OCI-LY3 (cell line): ENCODE measurements at regions not wholly inside any gene's neighbourhood (a gene's known extent, or its start where the extent isn't known, plus 50 kb on each side); places are given as distances from the start of the nearest gene placed in this dataset.
A peak's percentile ranks its signal among the peaks of the same experiment; 100 is the strongest.
"Not testable (repeated sequence)": the region's sequence is repeated elsewhere in the genome, so short reads cannot be mapped to it uniquely, and the experiment has no call there.

ENCODE experiments used
- H2AFZ ChIP-seq: fragments of 200-600, 300-600 bp; shearing (Covaris generic); 2 replicates; pipeline ENCODE4 v1.6.0; 2014; ENCODE audit warnings: antibody characterized with exemption, low read depth, low read length
- H3K27ac ChIP-seq: fragments of 200-600, 300-600 bp; sonication (generic); 2 replicates; pipeline ENCODE4 v1.5.1; 2014; ENCODE audit warnings: mild to moderate bottlenecking, low read length, moderate library complexity, mixed read lengths
- H3K27me3 ChIP-seq: fragments of 200-600, 300-600 bp; sonication (generic); 2 replicates; pipeline ENCODE4 v1.6.1; 2014; ENCODE audit warnings: low read depth, low read length, mixed read lengths
- H3K36me3 ChIP-seq: fragments of 200-600, 300-600 bp; sonication (generic); replicated peaks from 2 replicates; pipeline ENCODE3; 2014; ENCODE audit warnings: low read depth, low read length, mixed read lengths
- H3K4me1 ChIP-seq: fragments of 300-600, 200-600 bp; sonication (generic); 2 replicates; pipeline ENCODE4 v1.6.1; 2014; ENCODE audit warnings: low read length, mixed read lengths
- H3K4me2 ChIP-seq: fragments of 200-600, 300-600 bp; sonication (generic); 2 replicates; pipeline ENCODE4 v1.6.1; 2014; ENCODE audit warnings: low read length, mixed read lengths
- H3K4me3 ChIP-seq: fragments of 300-600, 200-600 bp; sonication (generic); 2 replicates; pipeline ENCODE4 v1.5.1; 2014; ENCODE audit warnings: antibody characterized with exemption, mild to moderate bottlenecking, low read length, moderate library complexity
- H3K79me2 ChIP-seq: fragments of 300-600, 200-600 bp; shearing (Covaris generic); 2 replicates; pipeline ENCODE4 v1.6.1; 2014; ENCODE audit warnings: mild to moderate bottlenecking, low read length, mixed read lengths
- H3K9ac ChIP-seq: fragments of 300-600, 200-600 bp; shearing (Covaris generic); 2 replicates; pipeline ENCODE4 v1.6.0; 2014; ENCODE audit warnings: mild to moderate bottlenecking, low read length, moderate library complexity
- H3K9me3 ChIP-seq: fragments of 200-600, 300-600 bp; shearing (Covaris generic); 2 replicates; pipeline ENCODE4 v1.6.1; 2014; ENCODE audit warnings: low read length, mixed read lengths; ENCODE audit not compliant: insufficient read depth
- H4K20me1 ChIP-seq: fragments of 200-600, 300-600 bp; sonication (generic); 2 replicates; pipeline ENCODE4 v1.6.1; 2016; ENCODE audit warnings: low read length, mixed read lengths; ENCODE audit not compliant: insufficient read depth
- EZH2phosphoT487 ChIP-seq: fragments of 200-600 bp; shearing (Covaris generic); IDR thresholded peaks from 2 replicates; pipeline ENCODE4 v1.6.1; 2018; ENCODE audit warnings: antibody characterized with exemption, mixed run types, low read depth
- TF ChIP-seq, protein P1 (sequence below): fragments of 200-600, 300-600 bp; sonication (generic); IDR thresholded peaks from 2 replicates; pipeline ENCODE4 v1.5.1; 2014; ENCODE audit warnings: antibody characterized with exemption, low read length, low read depth

DNA sequence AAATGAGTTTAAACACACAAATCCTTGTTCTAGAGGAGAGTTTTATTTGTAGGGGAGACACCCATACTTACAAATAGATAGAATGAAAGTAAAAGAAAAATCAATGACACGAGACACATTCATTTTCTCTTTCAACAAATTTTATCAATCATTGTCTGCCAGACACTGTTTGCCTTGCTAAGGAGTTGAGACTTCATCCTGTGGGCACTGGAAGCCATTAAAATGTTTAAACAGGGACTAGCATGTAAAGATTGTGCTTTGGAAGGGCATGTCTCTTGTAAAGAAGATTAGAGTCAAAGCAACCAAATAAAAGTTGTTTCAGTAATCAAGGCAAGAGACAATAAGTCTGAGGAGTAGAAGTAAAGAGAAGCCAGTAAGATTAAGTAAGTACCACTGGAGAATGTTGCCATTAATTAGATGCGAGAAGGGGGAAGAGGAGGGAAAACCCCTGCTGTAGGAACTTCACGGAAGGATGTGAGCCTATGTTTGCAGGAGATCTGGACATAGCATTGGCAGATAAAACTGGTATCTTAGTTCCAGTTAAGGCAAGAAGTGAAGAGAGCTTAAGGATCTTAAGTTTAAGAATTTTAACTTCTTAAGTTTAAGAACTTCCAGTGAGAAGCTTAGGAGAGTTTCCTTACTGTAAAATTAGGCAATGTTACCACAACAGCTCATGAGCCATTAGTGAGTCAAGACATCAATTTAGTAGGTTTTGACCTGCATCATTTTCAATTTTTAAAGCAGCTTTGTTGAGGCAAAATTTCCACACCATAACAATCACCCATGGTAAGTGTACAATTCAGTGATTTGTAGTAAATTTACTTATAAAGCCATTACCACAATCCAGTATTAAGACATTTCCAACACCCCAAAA lies 117.0 kb upstream of the UST start:
- no peak for TF ChIP-seq EZH2phosphoT487
- TF ChIP-seq, protein P1, sequence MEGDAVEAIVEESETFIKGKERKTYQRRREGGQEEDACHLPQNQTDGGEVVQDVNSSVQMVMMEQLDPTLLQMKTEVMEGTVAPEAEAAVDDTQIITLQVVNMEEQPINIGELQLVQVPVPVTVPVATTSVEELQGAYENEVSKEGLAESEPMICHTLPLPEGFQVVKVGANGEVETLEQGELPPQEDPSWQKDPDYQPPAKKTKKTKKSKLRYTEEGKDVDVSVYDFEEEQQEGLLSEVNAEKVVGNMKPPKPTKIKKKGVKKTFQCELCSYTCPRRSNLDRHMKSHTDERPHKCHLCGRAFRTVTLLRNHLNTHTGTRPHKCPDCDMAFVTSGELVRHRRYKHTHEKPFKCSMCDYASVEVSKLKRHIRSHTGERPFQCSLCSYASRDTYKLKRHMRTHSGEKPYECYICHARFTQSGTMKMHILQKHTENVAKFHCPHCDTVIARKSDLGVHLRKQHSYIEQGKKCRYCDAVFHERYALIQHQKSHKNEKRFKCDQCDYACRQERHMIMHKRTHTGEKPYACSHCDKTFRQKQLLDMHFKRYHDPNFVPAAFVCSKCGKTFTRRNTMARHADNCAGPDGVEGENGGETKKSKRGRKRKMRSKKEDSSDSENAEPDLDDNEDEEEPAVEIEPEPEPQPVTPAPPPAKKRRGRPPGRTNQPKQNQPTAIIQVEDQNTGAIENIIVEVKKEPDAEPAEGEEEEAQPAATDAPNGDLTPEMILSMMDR = no peak
- peak overlapping the region; percentile 73 for H3K4me2 ChIP-seq
- H3K4me3 ChIP-seq = peak overlapping the region; percentile 37
- no peaks in the 10 kb centered on the region for H3K27me3 ChIP-seq
- H3K27ac ChIP-seq = peak overlapping the region; percentile 30; the same call in 1 of the 2 replicates
- no peaks in the 10 kb centered on the region for H4K20me1 ChIP-seq
- no peaks in the 10 kb centered on the region for H3K79me2 ChIP-seq
- peaks cover 29% of the 10 kb centered on the region for H3K4me1 ChIP-seq
- H3K9me3 ChIP-seq = no peaks in the 10 kb centered on the region
- H2AFZ ChIP-seq = no peak overlapping the region
- peak overlapping the region; percentile 12; the same call in 1 of the 2 replicates for H3K9ac ChIP-seq
- no peaks in the 10 kb centered on the region for H3K36me3 ChIP-seq

DNA sequence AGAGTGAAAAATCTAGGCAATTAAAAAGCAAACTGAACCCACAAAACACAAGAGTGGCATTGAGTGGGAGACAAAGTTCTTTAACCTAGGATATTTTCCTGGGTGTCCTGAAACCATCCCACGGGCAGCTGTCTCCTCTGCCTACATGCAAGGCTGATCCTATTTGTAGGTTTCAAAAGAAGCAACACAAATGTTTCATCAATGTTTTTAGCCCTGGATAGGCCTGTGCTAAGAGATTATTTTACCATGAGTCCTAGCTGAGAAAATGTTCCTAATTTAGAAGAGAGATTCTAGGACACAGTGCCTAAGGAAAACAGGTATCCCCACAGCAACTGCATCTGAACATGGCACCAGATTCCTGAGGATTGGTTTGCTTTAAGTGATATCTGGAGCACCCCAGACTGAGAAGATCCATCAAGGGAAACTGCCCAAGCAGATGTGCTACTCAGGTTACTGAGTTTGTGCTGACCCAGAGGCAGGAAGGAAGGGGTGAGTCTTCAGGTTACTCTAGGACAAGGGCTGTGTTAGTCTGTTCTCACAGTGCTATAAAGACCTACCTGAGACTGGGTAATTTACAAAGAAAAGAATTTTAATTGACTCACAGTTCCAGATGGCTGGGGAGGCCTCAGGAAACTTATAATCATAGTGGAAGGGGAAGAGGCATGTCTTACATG lies 111.6 kb upstream of the UST start:
- no peaks in the 10 kb centered on the region for H3K9me3 ChIP-seq

DNA sequence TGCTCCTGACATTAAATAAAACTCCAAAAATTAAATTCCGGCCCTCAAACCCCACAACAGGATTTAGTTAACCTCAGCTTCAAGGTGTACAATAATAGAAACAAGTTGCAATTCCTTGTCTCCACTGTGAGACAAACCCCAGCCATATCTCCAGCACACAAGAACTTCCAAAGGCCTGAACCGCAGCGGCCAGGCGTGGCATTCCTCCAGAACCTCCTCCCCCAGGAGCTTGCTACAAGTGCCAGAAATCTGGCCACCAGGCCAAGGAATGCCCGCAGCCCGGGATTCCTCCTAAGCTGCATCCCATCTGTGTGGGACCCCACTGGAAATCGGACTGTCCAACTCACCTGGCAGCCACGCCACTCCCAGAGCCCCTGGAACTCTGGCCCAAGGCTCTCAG lies 105.0 kb upstream of the UST start:
- H3K9me3 ChIP-seq, H3K4me1 ChIP-seq, H3K4me2 ChIP-seq, H3K79me2 ChIP-seq, H3K36me3 ChIP-seq, H3K4me3 ChIP-seq, H3K9ac ChIP-seq, H3K27ac ChIP-seq, H3K27me3 ChIP-seq, H2AFZ ChIP-seq, H4K20me1 ChIP-seq: not testable (repeated sequence)

More for the DNA sequence above, 111.6 kb upstream of the UST start:
- Histone ChIP-seq H3K4me2 (no peak overlapping the region), H3K4me1 (peaks cover 14% of the 10 kb centered on the region), H3K4me3 (no peak overlapping the region), H3K79me2 (no peaks in the 10 kb centered on the region), H3K27me3 (no peaks in the 10 kb centered on the region), H3K9ac (no peak overlapping the region), H2AFZ (no peak overlapping the region), H3K36me3 (no peaks in the 10 kb centered on the region), H4K20me1 (no peaks in the 10 kb centered on the region), H3K27ac (no peak overlapping the region)
- TF ChIP-seq, protein P1 = no peak
- TF ChIP-seq EZH2phosphoT487 = no peak

DNA sequence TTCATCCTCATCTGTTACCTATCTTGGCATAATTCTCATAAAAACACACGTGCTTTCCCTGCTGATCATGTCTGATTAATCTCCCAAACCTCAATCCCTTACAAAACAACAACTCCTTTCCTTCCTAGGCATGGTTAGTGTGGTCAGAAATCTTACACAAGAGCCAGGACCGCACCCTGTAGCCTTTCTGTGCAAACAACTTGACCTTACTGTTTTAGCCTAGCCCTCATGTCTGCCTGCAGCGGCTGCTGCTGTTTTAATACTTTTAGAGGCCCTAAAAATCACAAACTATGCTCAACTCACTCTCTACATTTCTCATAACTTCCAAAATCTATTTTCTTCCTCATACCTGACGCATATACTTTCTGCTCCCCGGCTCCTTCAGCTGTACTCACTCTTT lies 103.6 kb upstream of the UST start:
- H3K4me2 ChIP-seq, H3K9ac ChIP-seq, H2AFZ ChIP-seq: not testable (repeated sequence)

DNA sequence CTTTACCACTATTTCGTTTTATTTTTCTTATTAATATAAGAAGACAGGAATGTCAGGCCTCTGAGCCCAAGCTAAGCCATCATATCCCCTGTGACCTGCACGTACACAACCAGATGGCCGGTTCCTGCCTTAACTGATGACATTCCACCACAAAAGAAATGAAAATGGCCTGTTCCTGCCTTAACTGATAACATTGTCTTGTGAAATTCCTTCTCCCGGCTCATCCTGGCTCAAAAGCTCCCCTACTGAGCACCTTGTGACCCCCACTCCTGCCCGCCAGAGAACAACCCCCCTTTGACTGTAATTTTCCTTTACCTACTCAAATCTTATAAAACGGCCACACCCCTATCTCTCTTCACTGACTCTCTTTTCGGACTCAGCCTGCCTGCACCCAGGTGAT lies 101.8 kb upstream of the UST start:
- not testable (repeated sequence) for H3K79me2 ChIP-seq, H3K9ac ChIP-seq, H3K36me3 ChIP-seq, H3K27ac ChIP-seq, H3K4me2 ChIP-seq, H3K4me1 ChIP-seq, H3K27me3 ChIP-seq, H3K4me3 ChIP-seq, H2AFZ ChIP-seq, H4K20me1 ChIP-seq, H3K9me3 ChIP-seq

More for the DNA sequence above, 103.6 kb upstream of the UST start:
- H3K27me3 ChIP-seq, H3K27ac ChIP-seq, H3K4me3 ChIP-seq, H3K36me3 ChIP-seq, H3K4me1 ChIP-seq, H3K79me2 ChIP-seq, H4K20me1 ChIP-seq, H3K9me3 ChIP-seq: not testable (repeated sequence)
